Motor neuron (in vitro differentiated cells): ENCODE measurements at regions not wholly inside any gene's neighbourhood (a gene's known extent, or its start where the extent isn't known, plus 50 kb on each side); places are given as distances from the start of the nearest gene placed in this dataset.

Source experiments
- ATAC-seq, 8 experiments: fragments of 200-7000 bp; cut with Tn5 transposase; replicated peaks in 6 of 8; 2 replicates each; pipeline ENCODE4 v1.8.0; 2021; ENCODE audit warnings: mild to moderate bottlenecking in 8 of 8, moderate library complexity in 8 of 8
- H3K27ac ChIP-seq, 2 donors: fragments of 250-450 bp; sonication (Bioruptor Pico); 2 replicates each; pipeline ENCODE4 v1.9.0; 2021; ENCODE audit warnings: antibody characterized with exemption in 2 of 2, mild to moderate bottlenecking in 2 of 2, moderate library complexity in 1 of 2
- H3K4me1 ChIP-seq, 2 donors: fragments of 250-450 bp; sonication (Bioruptor Pico); replicated peaks in 1 of 2; 2 replicates each; pipeline ENCODE4 v1.6.1; 2021; ENCODE audit warnings: antibody characterized with exemption in 2 of 2, mild to moderate bottlenecking in 2 of 2, moderate library complexity in 1 of 2
- H3K4me3 ChIP-seq, 5 donors: fragments of 250-450 bp; sonication (Bioruptor Pico); 2 replicates each; pipeline ENCODE4 v1.9.0; 2021; ENCODE audit warnings: antibody characterized with exemption in 5 of 5, mild to moderate bottlenecking in 5 of 5, moderate library complexity in 4 of 5
- WGBS, 10 experiments: fragments of 450-650 bp; shearing (Covaris generic); methylation state at CpG; one replicate each; pipeline ENCODE4 v1.0.0; 2022; 5-methylcytosine and 5-hydroxymethylcytosine counted together
- in situ Hi-C, 9 experiments: fragments of 400-800 bp; cut with MboI; loops; one replicate each; pipeline ENCODE4 v1.15.0; 2021; ENCODE audit warnings: low sequenced_read_pairs in 9 of 9, low pct_unique_long_range_greater_than_20kb in 2 of 9; ENCODE audit not compliant: unreplicated experiment in 9 of 9

DNA sequence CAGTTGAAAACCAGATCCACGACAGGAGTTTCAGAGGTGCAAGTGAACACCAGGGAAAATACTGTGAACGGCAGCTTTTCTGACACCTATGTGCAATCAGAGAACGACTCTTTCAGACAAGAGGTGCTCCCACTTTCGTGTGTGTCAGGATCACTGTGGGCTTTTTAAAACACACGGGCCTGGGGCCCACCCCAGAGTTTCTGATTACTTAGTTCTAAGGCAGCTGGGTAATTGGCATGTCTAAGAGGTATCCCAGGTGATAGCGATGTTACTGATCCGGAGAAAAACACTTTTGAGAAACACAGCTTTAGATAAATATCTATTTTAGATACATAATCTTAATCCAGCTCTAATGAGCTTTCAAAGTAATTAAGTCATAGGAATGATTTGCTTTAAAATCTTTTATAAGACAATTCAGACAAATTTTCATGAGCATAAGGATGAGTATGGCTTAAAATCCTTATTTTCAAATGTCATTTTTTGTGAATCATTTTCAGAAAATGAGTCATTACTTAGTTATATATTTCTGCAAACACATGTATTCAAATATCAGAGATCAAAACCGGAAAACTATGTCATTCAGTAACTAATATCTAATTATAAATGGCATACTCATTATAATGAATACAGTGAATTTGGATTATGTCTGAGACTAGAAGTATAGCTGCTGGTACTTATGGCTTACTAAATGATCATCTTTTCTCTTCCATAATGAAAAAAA, 217.9 kb upstream of the PSMD7 start:
- Histone ChIP-seq H3K4me3 (no peak overlapping the region), H3K27ac (no peak overlapping the region), H3K4me1 (peaks cover 7 to 8% of the 10 kb centered on the region in 2 donors)
- WGBS, 10 experiments: 26 to 80% (median 50%) methylated on average over 3 to 8 of the region's 8 CpGs; no CpG with 5 or more reads in 1 of the 10 experiments
- in situ Hi-C loops: no loop called here
- ATAC-seq: peak in 1 of 8 experiments; percentile 79

DNA sequence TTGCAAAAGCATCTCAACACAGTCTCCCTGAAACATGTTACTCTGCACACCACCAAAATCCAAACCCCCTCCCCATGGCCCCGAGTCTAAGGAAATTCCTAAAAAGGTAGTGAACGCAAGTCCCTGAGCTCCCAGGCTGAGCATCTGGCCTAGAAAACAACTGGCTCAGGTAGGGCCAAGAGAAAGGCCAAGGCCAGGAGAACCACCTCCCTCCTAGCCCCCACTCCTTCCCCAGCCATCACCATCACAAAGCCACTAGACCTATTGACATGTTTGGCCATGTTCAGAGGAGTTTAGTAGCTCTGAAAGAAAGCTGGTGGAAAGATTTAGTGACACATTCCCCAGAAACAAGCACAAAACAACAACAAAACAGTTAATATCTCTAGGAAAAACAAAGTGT, 220.0 kb upstream of the PSMD7 start:
- H3K4me1 ChIP-seq: no peaks in the 10 kb centered on the region
- in situ Hi-C loops: no loop called here
- H3K27ac ChIP-seq: no peak overlapping the region
- 100% methylated on average over 1 of the region's 2 CpGs; no CpG with 5 or more reads in 9 of the 10 experiments for WGBS, 10 experiments
- H3K4me3 ChIP-seq: no peak overlapping the region
- ATAC-seq: no peak

DNA sequence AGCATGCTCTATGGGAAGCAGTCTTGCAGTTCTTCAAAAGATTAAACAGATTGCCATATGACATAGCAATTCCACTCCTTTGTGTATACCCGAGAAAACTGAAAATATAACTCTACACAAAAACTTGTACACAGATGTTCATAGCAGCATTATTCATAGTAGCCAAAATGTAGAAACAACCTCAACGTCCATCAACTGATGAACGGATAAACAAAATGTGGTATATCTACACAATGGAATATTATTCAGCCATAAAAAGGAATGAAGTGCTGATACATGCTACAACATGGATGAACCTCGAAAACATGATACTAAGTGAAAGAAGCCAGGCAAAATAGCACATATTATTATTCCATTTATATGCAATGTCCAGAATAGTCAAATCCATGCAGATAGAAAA, 221.2 kb upstream of the PSMD7 start:
- Histone ChIP-seq H3K4me3 (no peak overlapping the region), H3K4me1 (peaks cover 0 to 1% of the 10 kb centered on the region in 2 donors), H3K27ac (no peak overlapping the region)
- ATAC-seq: no peak
- in situ Hi-C loops: no loop called here
- 24 to 91% (median 80%) methylated on average over 2 to 4 of the region's 4 CpGs; no CpG with 5 or more reads in 1 of the 10 experiments for WGBS, 10 experiments

DNA sequence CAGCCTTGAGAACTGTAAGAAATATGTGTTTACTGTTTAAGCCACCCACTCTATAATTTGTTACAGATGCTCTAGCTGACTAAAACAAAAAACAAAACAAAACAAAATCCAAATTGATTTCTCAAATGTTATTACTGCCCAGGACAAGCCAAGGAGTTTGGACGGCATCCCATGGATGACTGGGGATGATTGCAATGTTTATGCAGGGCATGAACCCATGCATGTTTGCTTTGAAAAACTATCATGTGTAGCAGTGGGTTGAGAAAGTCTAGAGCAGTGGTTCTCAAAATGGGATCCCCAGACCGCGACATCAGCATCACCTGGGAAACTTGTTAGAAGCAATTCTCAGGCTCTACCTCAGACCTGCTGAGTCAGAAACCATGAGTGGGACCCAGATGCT, 223.2 kb upstream of the PSMD7 start:
- H3K27ac ChIP-seq: no peak overlapping the region
- peaks cover 0 to 5% of the 10 kb centered on the region in 2 donors for H3K4me1 ChIP-seq
- ATAC-seq: peak in 2 of 8 experiments; percentile 60 to 61
- in situ Hi-C loops: loop anchor here in 1 of 9 experiments (25.0 kb wide), 1 partner anchor 139 kb away; no protein-coding TSS in a partner anchor
- H3K4me3 ChIP-seq: no peak overlapping the region
- 20 to 100% (median 86%) methylated on average over 1 to 3 of the region's 3 CpGs; no CpG with 5 or more reads in 2 of the 10 experiments for WGBS, 10 experiments

DNA sequence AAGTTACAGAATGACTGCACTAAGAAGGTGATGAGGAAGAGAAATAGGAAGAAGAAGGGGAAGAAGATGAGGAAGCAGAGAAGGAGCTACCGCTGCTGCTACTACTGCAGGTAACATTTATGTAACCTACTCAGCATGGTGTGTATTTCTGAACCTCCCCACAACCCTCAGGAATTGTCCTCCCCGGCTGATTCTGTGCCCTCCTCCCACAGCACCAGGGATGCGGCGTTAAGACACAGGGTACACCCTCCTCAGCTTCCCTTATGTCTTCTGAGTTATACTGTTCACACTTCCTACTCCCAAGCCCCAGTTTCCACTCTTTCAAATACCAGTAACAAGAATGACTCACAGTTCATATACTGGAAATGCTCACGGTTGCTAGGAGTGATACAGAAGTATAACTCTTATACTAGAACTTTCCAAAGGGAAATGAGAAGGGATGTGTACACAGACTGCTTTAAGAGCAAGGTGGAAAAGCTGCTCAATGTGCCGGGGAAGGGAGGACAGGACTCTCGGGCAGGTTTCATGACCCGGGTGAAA, 224.5 kb upstream of the PSMD7 start:
- WGBS, 10 experiments: 20 to 100% (median 77%) methylated on average over 1 to 8 of the region's 8 CpGs; no CpG with 5 or more reads in 1 of the 10 experiments
- in situ Hi-C loops: loop anchor here in 1 of 9 experiments (25.0 kb wide), 1 partner anchor 140 kb away; no protein-coding TSS in a partner anchor
- ATAC-seq: peak in 4 of 8 experiments; percentile 29 to 91 (median 72)

DNA sequence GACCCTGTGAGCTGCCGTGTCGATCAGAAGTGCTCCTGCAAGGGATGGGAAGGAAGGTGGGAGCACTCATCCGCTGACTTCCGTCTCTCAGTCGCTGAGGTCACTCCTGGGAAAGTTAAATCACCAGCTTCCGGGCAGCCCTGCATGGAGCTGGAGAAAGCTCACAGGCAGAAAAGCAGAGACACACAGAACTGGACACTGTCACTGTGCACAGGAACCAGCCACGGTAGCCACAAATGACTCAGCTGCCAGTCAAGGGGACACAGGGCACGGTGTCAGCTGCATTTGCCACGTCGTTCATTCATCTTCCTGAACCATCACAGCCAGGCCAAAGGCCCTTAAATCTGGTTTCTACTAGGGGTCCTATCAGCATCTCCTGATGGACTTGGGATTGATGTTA, 226.4 kb upstream of the PSMD7 start:
- no peak overlapping the region for H3K4me3 ChIP-seq
- WGBS, 10 experiments: 53 to 100% (median 80%) methylated on average over 1 to 6 of the region's 10 CpGs; no CpG with 5 or more reads in 4 of the 10 experiments
- in situ Hi-C loops: loop anchor here in 1 of 9 experiments (25.0 kb wide), 1 partner anchor 142 kb away; no protein-coding TSS in a partner anchor

More for the DNA sequence above, 224.5 kb upstream of the PSMD7 start:
- H3K27ac ChIP-seq: no peak overlapping the region
- H3K4me1 ChIP-seq: peaks cover 0 to 5% of the 10 kb centered on the region in 2 donors
- no peak overlapping the region for H3K4me3 ChIP-seq

DNA sequence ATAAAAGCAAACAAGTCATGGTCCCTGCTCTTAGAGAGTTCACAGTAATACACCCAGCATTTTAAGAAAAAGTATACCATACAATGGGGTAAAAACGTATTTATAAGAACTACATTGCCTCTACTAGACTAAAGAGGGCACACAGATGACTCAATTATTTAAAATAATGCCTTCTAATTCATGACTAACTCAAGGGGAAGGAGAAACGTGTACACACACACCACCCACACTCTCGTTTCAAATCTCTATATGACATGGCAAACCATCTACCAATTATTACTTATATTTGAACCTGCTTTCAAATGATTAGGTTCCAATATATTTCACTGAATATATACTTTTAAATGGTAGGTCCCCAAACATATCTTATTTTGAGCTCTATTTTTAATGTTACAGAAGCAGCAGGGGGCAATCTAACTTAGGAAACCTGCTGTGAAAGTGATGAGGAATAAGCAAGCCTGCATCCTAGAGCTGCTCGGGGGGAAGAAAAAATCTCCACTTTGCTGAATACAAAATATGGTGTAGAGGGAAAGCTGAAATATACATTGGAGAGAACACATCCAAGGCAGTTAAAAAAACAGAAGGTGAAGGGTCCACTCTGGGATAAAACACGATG, 232.4 kb upstream of the PSMD7 start:
- peaks cover 8 to 12% of the 10 kb centered on the region in 2 donors for H3K4me1 ChIP-seq
- H3K27ac ChIP-seq: no peak overlapping the region
- WGBS, 10 experiments: 0 to 100% (median 70%) methylated on average over 1 to 5 of the region's 5 CpGs
- peak in 2 of 8 experiments; percentile 39 to 47 for ATAC-seq
- H3K4me3 ChIP-seq: no peak overlapping the region
- in situ Hi-C loops: loop anchor here in 1 of 9 experiments (25.0 kb wide), 1 partner anchor 148 kb away; no protein-coding TSS in a partner anchor

More for the DNA sequence above, 226.4 kb upstream of the PSMD7 start:
- Histone ChIP-seq H3K4me1 (peaks cover 8 to 16% of the 10 kb centered on the region in 2 donors), H3K27ac (no peak overlapping the region)
- peak in 5 of 8 experiments; percentile 26 to 85 (median 53) for ATAC-seq

DNA sequence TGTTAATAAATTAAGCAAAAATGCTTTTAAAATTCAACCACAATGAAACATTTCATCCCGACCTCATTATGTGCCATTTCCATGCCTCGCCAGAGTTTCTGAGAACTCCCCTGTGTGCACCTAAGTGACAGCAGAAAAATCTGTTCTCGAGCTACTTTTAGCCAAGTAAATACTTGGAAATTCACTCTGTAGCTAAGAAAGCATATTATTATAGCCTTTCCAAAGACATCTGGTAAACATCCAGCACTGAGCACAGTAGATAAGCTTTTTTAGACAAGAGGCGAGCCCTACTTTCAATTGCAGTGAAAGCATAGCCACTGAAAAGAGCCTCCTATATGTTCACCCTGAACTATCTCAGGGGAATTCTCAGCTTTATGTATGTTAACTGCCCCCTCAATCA, 242.8 kb upstream of the PSMD7 start:
- 15 to 100% (median 66%) methylated on average over 1 to 4 of the region's 4 CpGs; no CpG with 5 or more reads in 1 of the 10 experiments for WGBS, 10 experiments
- ATAC-seq: peak in 1 of 8 experiments; percentile 89
- in situ Hi-C loops: loop anchor here in 2 of 9 experiments (10.0 to 25.0 kb wide), 2 partner anchors 158 to 171 kb away; no protein-coding TSS in a partner anchor
- Histone ChIP-seq H3K4me1 (no peaks in the 10 kb centered on the region), H3K27ac (no peak overlapping the region), H3K4me3 (no peak overlapping the region)

DNA sequence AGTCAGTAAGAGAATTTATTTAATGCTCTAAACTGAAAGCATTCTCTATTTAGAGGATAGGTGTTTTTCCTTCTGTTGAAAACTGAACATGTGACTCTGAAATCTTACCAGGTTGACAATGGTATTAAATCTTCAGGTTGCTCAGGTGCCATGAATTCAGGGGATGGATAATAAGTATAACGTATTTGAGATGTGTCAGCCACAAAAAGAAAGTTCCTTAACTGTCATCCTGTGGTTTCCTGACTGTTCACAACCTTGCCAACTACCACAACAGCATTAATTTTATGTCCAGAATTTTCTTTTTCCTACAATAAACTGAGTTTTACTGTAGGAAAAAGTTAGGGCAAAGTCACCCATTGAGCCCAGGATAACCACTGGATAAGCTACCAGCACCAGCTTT, 243.3 kb upstream of the PSMD7 start:
- ATAC-seq: no peak
- in situ Hi-C loops: loop anchor here in 2 of 9 experiments (10.0 to 25.0 kb wide), 2 partner anchors 159 to 171 kb away; no protein-coding TSS in a partner anchor
- H3K27ac ChIP-seq: no peak overlapping the region
- no peaks in the 10 kb centered on the region for H3K4me1 ChIP-seq
- no peak overlapping the region for H3K4me3 ChIP-seq
- 44 to 100% (median 89%) methylated on average over 1 of the region's 1 CpG; no CpG with 5 or more reads in 5 of the 10 experiments for WGBS, 10 experiments

DNA sequence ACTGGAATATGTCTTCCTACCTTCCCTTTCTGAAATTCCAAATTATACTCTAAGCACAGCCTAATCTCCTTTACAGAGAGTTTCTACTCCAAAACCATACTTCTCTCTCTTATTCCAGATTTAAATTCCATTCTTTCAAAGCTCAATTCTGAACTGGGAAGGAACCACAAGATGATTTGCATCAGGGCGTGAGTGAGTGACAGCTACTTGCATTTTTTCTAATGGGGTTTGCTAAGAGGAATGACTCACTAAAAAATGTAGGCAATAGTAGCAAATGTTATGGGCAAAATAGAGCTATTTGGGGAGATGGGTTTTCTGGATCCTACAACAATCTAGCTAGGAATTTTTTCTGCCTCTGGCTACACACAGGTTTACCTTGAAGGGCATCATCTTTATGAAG, 244.6 kb upstream of the PSMD7 start:
- whole genome bisulfite sequencing, 10 experiments: 0 to 100% (median 93%) methylated on average over 1 of the region's 1 CpG; no CpG with 5 or more reads in 4 of the 10 experiments
- H3K4me3 ChIP-seq: no peak overlapping the region
- H3K4me1 ChIP-seq: no peaks in the 10 kb centered on the region
- ATAC-seq: peak in 2 of 8 experiments; percentile 94 to 96
- in situ Hi-C loops: loop anchor here in 2 of 9 experiments (10.0 to 25.0 kb wide), 2 partner anchors 160 to 173 kb away; no protein-coding TSS in a partner anchor
- H3K27ac ChIP-seq: no peak overlapping the region

DNA sequence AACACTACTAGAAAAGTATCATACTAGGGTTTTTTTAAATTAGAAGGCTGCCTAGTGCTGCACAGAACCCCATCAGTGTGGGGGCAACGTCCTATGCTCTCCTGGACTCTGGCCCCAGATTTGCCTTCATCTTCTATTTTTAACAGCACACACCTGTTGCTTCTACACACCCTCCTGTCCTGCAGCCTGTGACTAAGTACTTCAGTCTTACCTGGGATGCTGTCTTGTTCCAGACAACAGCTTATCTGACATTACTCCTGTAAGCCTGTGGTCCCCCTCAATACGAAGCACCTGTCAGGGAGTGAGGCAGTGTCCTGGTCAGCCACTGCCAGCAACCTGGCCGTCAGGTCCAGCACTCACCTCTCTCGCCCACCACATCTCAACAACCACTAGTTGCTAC, 247.6 kb upstream of the PSMD7 start:
- Histone ChIP-seq H3K4me1 (peaks cover 11 to 14% of the 10 kb centered on the region in 2 donors), H3K27ac (no peak overlapping the region)
- no peak for ATAC-seq

DNA sequence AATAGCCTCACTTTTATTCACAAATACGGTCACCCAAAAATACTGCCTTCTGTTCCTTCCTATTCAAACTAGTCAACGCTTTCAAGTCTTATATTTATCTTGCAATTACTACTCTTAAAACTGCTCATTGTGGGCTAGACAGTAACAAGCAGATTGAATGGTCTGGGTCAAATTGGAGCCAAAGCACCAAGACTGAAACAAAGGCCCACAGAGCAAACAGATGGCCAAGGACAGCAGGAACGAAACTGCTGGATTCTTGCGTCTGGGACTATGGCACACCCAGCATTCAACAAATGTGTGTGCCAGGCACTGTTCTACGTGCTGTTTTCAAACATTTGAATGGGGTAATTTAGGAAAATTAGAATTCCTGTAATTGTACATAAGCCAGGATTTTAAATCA, 250.1 kb upstream of the PSMD7 start:
- 20 to 73% (median 48%) methylated on average over 1 to 4 of the region's 5 CpGs; no CpG with 5 or more reads in 2 of the 10 experiments for WGBS, 10 experiments
- ATAC-seq: peak in 2 of 8 experiments; percentile 27 to 63
- in situ Hi-C loops: loop anchor here in 1 of 9 experiments (25.0 kb wide), 2 partner anchors 159 to 484 kb away; no protein-coding TSS in a partner anchor
- Histone ChIP-seq H3K4me1 (peaks cover 11 to 14% of the 10 kb centered on the region in 2 donors), H3K27ac (no peak overlapping the region), H3K4me3 (no peak overlapping the region)

More for the DNA sequence above, 247.6 kb upstream of the PSMD7 start:
- no peak overlapping the region for H3K4me3 ChIP-seq
- WGBS, 10 experiments: 0 to 90% (median 86%) methylated on average over 1 to 3 of the region's 4 CpGs; no CpG with 5 or more reads in 4 of the 10 experiments
- in situ Hi-C loops: loop anchor here in 1 of 9 experiments (25.0 kb wide), 2 partner anchors 162 to 487 kb away; no protein-coding TSS in a partner anchor
